ENCODE measurements at regions not wholly inside any gene's neighbourhood (a gene's known extent, or its start where the extent isn't known, plus 50 kb on each side); places are given as distances from the start of the nearest gene placed in this dataset.

DNA sequence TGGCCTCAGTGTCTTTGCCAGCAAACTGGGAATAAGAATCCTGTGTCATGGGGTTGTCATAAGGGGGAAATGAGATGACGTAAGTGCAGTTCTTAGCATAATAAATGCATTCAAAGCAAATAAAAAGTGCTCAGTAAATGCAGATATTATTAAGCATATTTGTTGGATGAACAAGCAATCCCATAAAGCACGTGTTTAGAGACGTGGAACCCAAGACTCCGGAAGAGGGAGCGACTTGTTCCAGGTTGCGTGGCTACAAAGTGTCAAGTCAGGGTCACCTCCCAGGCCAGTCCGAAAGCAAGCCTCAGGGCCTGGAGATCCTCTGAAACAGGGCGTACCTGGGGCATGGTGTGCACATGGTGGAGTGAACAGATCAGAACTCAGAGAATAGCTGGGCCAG lies 58.0 kb upstream of the LAPTM5 start:
- Histone ChIP-seq H3K4me3 (no peak overlapping the region), H3K9me3 (no peaks in the 10 kb centered on the region), H3K36me3 (no peaks in the 10 kb centered on the region), H3K27ac (no peak overlapping the region), H3K27me3 (no peaks in the 10 kb centered on the region), H3K4me1 (no peaks in the 10 kb centered on the region)
- 66 to 76% methylated on average over 8 of the region's 8 CpGs for WGBS, 2 donors
- FAIRE-seq (no peak), DNase-seq (no peak), ATAC-seq (no peak)
- intact Hi-C loops (cut with DNase I) = no loop called here
- TF ChIP-seq, protein P1, sequence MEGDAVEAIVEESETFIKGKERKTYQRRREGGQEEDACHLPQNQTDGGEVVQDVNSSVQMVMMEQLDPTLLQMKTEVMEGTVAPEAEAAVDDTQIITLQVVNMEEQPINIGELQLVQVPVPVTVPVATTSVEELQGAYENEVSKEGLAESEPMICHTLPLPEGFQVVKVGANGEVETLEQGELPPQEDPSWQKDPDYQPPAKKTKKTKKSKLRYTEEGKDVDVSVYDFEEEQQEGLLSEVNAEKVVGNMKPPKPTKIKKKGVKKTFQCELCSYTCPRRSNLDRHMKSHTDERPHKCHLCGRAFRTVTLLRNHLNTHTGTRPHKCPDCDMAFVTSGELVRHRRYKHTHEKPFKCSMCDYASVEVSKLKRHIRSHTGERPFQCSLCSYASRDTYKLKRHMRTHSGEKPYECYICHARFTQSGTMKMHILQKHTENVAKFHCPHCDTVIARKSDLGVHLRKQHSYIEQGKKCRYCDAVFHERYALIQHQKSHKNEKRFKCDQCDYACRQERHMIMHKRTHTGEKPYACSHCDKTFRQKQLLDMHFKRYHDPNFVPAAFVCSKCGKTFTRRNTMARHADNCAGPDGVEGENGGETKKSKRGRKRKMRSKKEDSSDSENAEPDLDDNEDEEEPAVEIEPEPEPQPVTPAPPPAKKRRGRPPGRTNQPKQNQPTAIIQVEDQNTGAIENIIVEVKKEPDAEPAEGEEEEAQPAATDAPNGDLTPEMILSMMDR (IDR thresholded peaks at IDR 0.05) = no peak

- Histone ChIP-seq H3K27ac (no peak overlapping the region), H3K4me3 (no peak overlapping the region), H3K27me3 (no peaks in the 10 kb centered on the region), H3K36me3 (no peaks in the 10 kb centered on the region), H3K4me1 (no peaks in the 10 kb centered on the region), H3K9me3 (no peaks in the 10 kb centered on the region)
- FAIRE-seq (no peak), DNase-seq (no peak), ATAC-seq (no peak)
- intact Hi-C loops (cut with DNase I) = no loop called here
- TF ChIP-seq, protein P1 (IDR thresholded peaks at IDR 0.05) = no peak
These were observed 56.7 kb upstream of the LAPTM5 start for GRCh38 chr1:30814292-30814691.

DNA sequence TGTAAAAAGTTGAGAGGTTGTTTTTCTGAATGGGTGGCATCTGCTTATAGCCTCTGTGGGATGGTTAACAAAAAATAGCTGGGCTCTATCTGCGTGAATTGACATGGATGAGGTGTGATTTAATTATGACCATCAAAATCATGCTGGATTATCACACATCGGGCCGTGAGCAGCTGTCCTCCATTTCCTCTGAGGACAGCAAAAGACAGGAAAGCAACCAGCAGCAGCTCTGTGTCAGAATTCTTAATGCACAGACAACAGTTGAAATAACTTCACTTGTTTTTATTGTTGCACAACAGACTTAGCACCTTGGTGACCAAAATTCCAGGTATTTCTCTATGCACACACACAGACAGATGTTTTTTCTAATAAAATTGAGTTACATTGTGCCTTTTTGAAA lies 54.5 kb upstream of the LAPTM5 start:
- Histone ChIP-seq H3K27me3 (no peaks in the 10 kb centered on the region), H3K4me1 (no peaks in the 10 kb centered on the region), H3K9me3 (no peaks in the 10 kb centered on the region), H3K27ac (no peak overlapping the region), H3K4me3 (no peak overlapping the region), H3K36me3 (no peaks in the 10 kb centered on the region)
- TF ChIP-seq, protein P1 (IDR thresholded peaks at IDR 0.05) = no peak
- ATAC-seq (no peak), FAIRE-seq (no peak), DNase-seq (no peak)
- intact Hi-C loops (cut with DNase I) = no loop called here
- WGBS, 2 donors = 70 to 78% methylated on average over 3 of the region's 3 CpGs

DNA sequence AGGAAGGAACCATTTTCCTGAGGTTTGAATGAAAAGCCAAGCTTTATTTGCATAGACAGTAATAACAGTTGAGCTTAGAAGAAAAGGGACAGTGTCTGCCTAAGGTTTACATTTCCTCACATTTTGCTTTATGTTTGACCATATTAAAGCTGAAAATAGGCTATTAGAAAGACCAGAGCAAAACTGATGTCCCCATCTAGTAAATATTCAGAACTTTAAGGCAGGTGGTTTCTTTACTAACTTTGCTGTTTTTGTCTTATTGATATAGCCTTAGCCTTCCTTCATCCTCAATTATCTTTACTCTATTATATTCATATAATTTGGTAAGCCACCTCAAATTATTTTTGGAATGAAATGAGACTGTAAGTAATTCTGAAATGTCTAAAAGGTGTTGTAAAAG lies 53.6 kb upstream of the LAPTM5 start:
- Histone ChIP-seq H3K27me3 (no peaks in the 10 kb centered on the region), H3K27ac (no peak overlapping the region), H3K4me1 (no peaks in the 10 kb centered on the region), H3K36me3 (no peaks in the 10 kb centered on the region), H3K4me3 (no peak overlapping the region), H3K9me3 (no peaks in the 10 kb centered on the region)
- no peak for DNase-seq
- intact Hi-C loops (cut with DNase I) = no loop called here
- no peak for ATAC-seq
- FAIRE-seq = no peak
- TF ChIP-seq, protein P1 (IDR thresholded peaks at IDR 0.05) = no peak

GRCh38 chr1:30810416-30811080 lies 53.0 kb upstream of the LAPTM5 start:
- Histone ChIP-seq H3K4me3 (no peak overlapping the region), H3K27me3 (no peaks in the 10 kb centered on the region), H3K4me1 (no peaks in the 10 kb centered on the region), H3K9me3 (no peaks in the 10 kb centered on the region), H3K27ac (no peak overlapping the region), H3K36me3 (no peaks in the 10 kb centered on the region)
- DNase-seq = no peak
- TF ChIP-seq, protein P1 (IDR thresholded peaks at IDR 0.05) = no peak
- FAIRE-seq = no peak
- intact Hi-C loops (cut with DNase I) = no loop called here
- 60 to 74% methylated on average over 12 of the region's 12 CpGs for WGBS, 2 donors
- no peak for ATAC-seq
